Right lobe of liver (tissue), 4 donors: ENCODE measurements at regions not wholly inside any gene's neighbourhood (a gene's known extent, or its start where the extent isn't known, plus 50 kb on each side); places are given as distances from the start of the nearest gene placed in this dataset.

Experiments
- POLR2A ChIP-seq: fragments of 450-650 bp; IDR thresholded peaks from one replicate; pipeline ENCODE4 v1.6.1; 2017; ENCODE audit warnings: antibody characterized with exemption, mild to moderate bottlenecking
- TF ChIP-seq, protein P1 (sequence below), 4 donors: fragments of 200-600 bp in 3 of 4; fragments of 450-650 bp in 1 of 4; IDR thresholded peaks; one replicate each; pipeline versions ENCODE4 v1.5.1 to v1.8.0; 2016 to 2022; ENCODE audit warnings: antibody characterized with exemption in 4 of 4, mild to moderate bottlenecking in 2 of 4
- donor health status: DM: no; HTN: no; CAD: no.
- donor health status: DM: no; HTN: no; CAD: no.
- donor health status: DM: no; HTN: yes; CAD: no.

DNA sequence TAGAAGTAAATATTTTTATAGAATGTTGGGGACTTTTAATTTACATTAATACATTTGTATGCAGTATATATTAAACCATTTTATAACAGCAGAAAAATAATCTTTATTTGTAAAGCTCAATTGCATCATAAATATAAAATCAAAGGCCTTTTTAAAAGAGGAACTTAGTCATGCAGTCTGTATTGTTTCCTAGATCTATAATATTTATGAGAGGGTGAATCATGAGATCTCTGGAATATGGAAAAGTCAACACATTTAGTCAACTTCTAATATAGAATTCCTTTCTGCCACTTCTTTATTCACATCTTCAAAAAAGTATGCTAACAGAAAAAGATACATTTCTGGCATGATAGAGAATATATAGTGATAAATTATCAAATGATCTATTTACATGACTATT, 410.3 kb upstream of the ZNF385D start:
- TF ChIP-seq, protein P1, sequence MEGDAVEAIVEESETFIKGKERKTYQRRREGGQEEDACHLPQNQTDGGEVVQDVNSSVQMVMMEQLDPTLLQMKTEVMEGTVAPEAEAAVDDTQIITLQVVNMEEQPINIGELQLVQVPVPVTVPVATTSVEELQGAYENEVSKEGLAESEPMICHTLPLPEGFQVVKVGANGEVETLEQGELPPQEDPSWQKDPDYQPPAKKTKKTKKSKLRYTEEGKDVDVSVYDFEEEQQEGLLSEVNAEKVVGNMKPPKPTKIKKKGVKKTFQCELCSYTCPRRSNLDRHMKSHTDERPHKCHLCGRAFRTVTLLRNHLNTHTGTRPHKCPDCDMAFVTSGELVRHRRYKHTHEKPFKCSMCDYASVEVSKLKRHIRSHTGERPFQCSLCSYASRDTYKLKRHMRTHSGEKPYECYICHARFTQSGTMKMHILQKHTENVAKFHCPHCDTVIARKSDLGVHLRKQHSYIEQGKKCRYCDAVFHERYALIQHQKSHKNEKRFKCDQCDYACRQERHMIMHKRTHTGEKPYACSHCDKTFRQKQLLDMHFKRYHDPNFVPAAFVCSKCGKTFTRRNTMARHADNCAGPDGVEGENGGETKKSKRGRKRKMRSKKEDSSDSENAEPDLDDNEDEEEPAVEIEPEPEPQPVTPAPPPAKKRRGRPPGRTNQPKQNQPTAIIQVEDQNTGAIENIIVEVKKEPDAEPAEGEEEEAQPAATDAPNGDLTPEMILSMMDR (IDR thresholded peaks at IDR 0.05), result no peak
- TF ChIP-seq POLR2A, result no peak
